Hematopoietic multipotent progenitor cell treated with erythropoietin and hydrocortisone succinate and interleukin-3 and kit ligand, for 4 days (in vitro differentiated cells): ENCODE measurements at regions not wholly inside any gene's neighbourhood (a gene's known extent, or its start where the extent isn't known, plus 50 kb on each side); places are given as distances from the start of the nearest gene placed in this dataset.
A peak's percentile ranks its signal among the peaks of the same experiment; 100 is the strongest.

ENCODE experiments used
- DNase-seq: peaks from one replicate; pipeline ENCODE4 v3.0.0-alpha.2; 2015

- DNase-seq: no peak
Measured at GRCh38 chr14:54129850-54130640, 173.4 kb upstream of the BMP4 start.

- DNase-seq: no peak
Measured at GRCh38 chr14:54132496-54132895, 175.9 kb upstream of the BMP4 start.

- no peak for DNase-seq
Measured at GRCh38 chr14:54133896-54134295, 177.3 kb upstream of the BMP4 start.

- no peak for DNase-seq
Measured at GRCh38 chr14:54135804-54136280, 179.2 kb upstream of the BMP4 start.

- DNase-seq: no peak
Measured at GRCh38 chr14:54136894-54137613, 180.4 kb upstream of the BMP4 start.

DNA sequence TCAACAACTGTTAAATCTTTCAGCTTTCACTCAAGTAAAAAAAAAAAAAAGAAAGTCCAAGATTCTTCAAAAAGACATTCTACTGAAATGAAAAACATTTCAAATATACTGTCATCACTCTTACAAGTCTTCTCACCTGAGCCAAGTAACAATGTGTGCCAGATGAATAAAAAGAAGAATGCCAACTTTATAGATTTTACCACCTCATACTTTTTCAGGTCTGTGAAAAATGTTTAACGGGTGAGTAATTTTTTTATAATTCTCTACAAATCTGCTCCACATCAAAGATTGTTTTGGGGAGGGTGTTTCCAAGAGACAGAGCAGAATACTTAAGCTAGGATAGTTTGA is 181.0 kb upstream of the BMP4 start:
- no peak for DNase-seq

GRCh38 chr14:54138024-54138353 is 181.4 kb upstream of the BMP4 start:
- DNase-seq: no peak

- no peak for DNase-seq
Measured at GRCh38 chr14:54138354-54139038, 181.9 kb upstream of the BMP4 start.

DNA sequence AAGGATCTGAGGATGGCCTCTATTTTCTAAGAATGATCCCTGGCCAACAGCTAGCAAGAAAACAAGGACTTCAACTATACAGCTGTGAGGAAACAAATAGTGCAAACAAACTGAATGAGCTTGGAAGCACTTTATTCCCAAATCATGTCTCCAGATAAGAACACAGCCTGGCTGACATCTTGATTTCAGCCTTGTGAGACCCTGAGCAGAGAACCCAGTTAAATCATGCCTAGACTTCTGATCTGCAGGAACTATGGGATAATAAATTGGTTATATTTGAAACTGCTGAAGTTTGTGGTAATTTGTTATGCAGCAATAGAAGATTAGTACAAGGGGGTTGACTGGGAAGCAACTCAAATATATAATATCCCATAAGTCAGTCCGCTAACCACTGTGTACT is 183.9 kb upstream of the BMP4 start:
- no peak for DNase-seq

DNA sequence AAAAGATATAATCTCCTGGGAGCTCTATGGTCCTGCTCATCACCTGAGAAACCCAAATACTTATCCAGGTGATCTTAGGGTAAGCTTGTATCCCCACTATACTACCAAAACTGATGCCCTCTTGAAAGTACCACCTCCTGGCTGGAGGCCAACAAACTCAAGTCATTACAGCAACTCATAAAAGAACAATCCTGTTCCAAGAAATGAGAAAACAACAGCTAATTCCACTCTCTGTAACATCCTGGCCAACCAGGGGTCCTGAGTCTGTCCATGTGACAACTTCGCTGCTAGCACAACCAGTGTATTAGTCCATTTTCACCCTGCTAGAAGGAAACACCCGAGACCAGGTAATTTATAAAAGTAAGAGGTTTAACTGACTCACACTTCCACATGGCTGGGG is 190.0 kb upstream of the BMP4 start:
- no peak for DNase-seq

DNA sequence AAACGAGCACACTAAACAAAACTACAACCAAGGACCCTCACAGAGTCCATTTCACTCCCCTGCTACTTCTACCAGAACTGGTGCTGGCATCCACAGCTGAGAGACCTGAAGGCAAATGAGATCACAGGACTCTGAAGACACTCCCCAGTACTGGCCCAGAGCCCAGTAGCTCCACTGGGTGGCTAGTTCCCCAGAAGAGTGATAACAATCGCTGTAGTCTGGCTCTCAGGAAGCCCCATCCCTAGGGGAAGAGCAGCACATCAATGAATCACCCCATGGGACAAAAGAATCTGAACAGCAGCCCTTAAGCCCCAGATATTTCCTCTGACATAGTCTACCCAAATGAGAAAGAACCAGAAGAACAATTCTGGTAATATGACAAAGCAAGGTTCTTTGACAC is 190.7 kb upstream of the BMP4 start:
- no peak for DNase-seq

DNA sequence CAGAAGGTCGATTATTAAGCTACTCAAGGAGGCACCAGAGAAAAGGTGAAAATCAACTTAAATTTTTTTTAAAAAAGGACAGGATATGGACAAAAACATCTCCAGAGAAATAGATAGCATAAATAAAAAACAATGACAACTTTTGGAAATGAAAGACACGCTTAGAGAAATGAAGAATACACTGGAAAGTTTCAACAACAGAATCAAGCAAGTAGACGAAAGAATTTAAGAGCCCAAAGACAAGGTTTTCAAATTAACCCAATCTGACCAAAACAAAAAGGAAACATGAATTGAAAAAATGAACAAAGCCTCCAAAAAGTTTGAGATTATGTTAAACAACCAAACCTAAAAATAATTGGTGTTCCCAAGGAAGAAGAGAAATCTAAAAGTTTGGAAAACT is 191.1 kb upstream of the BMP4 start:
- no peak for DNase-seq

GRCh38 chr14:54148251-54148650 is 191.6 kb upstream of the BMP4 start:
- DNase-seq: no peak

DNA sequence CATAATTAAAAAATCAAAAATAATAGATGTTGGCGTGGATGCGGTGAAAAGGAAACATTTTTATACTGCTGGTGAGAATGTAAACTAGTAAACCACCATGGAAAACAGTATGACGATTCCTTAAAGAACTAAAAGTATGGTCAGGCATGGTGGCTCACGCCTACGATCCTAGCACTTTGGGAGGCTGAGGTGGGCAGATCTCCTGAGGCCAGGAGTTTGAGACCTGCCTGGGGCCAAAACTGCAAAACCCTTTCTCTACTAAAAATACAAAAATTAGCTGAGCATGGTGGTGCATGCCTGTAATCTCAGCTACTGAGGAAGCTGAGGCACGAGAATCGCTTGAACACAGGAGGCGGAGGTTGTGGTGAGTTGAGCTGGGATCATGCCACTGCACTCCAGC is 195.7 kb upstream of the BMP4 start:
- DNase-seq: no peak

DNA sequence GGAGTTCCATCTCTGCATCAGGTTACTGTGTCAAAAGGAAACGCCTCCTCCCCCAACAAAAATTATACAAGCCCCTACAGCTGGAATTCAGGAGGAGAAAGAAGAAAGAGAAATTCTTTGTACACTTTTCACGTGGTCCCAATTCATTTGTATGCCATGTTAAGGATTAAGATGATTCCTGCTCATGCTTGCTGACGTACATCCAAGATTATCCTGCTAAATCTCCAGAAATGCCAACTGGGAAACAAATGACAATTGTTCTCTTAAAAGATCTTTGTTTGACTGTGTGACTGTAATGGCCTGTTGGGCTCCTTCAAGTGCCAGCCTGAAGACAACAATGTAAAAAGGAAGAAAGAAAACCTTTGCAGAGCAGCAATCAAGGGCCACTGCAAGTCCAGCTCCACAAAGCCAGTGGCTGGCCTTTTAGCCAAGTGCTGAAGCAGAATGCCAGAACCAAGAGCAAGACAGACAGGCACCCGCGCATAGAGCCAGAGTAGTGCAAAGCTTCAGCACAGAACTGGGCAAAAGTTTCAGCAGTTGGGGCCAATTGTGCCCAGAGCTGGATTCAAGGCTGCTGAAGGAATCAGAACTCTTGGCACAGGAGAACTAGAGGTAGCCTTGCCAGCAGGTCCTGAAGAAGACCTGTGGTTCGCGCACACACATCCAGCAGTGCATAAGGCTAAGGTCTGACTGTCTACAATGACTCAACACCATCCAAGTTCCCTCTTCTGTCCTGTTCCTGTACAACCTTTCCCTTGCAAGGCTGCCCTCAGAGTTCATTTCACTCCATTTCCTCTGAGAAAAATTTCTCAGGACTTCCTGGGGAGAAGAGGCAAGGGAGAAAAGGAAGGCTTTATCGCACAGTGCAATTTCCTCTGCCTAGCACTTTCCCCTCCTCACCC is 209.7 kb upstream of the BMP4 start:
- DNase-seq: no peak

GRCh38 chr14:54168489-54168888 is 211.9 kb upstream of the BMP4 start:
- DNase-seq: no peak

GRCh38 chr14:54169254-54169924 is 212.8 kb upstream of the BMP4 start:
- no peak for DNase-seq

GRCh38 chr14:54170301-54170700 is 213.7 kb upstream of the BMP4 start:
- no peak for DNase-seq

DNA sequence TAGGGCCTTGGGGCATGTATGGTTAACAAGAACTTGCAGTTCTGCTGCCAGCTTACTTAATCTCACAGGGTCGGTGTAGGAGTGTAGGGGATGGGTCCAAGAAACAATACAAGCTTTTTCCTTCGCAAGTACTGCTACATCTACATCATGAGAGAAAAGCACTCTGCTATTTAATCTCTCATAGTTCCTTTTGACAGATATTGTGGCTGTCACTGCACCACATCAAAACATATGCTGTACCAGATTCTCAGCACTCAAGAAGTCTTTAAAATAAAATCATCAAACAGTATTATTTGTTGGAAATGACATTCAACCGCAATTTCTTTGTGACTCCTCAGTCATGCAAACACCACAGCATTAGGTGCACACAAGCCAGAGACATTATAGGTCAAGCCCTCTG is 215.5 kb upstream of the BMP4 start:
- no peak for DNase-seq

GRCh38 chr14:54172562-54172961 is 215.9 kb upstream of the BMP4 start:
- no peak for DNase-seq

GRCh38 chr14:54173802-54174201 is 217.2 kb upstream of the BMP4 start:
- DNase-seq: peak; percentile 8

GRCh38 chr14:54174457-54174856 is 217.8 kb upstream of the BMP4 start:
- no peak for DNase-seq
